HepG2 (cell line): ENCODE measurements at regions not wholly inside any gene's neighbourhood (a gene's known extent, or its start where the extent isn't known, plus 50 kb on each side); places are given as distances from the start of the nearest gene placed in this dataset.

Source experiments
- CBX5 ChIP-seq: sonication (generic); formaldehyde crosslinking; IDR thresholded peaks from 2 replicates; pipeline ENCODE4 v1.4.0; 2020; ENCODE audit warnings: missing genetic modification reagents, borderline replicate concordance
- FOXO1 ChIP-seq: sonication (generic); formaldehyde crosslinking; IDR thresholded peaks from 2 replicates; pipeline ENCODE4 v1.4.0; 2020; ENCODE audit warnings: missing genetic modification reagents
- GABPA ChIP-seq, 2 experiments: IDR thresholded peaks; 2 replicates each; pipeline ENCODE4 v1.6.1; 2011 to 2016; ENCODE audit warnings: low read depth in 2 of 2, low read length in 1 of 2, missing biosample characterization in 1 of 2, missing genetic modification characterization in 1 of 2
- GABPB1 ChIP-seq: IDR thresholded peaks from 2 replicates; pipeline ENCODE4 v1.6.1; 2016; ENCODE audit warnings: mild to moderate bottlenecking, missing genetic modification reagents, moderate library complexity, missing compliant biosample characterization
- MED13 ChIP-seq: sonication (generic); formaldehyde crosslinking; IDR thresholded peaks from 2 replicates; pipeline ENCODE4 v1.5.0; 2020; ENCODE audit warnings: missing genetic modification reagents
- MIER3 ChIP-seq: IDR thresholded peaks from 2 replicates; pipeline ENCODE4 v1.6.1; 2016; ENCODE audit warnings: missing compliant biosample characterization, borderline replicate concordance
- MTERF4 ChIP-seq: sonication (generic); formaldehyde crosslinking; IDR thresholded peaks from 2 replicates; pipeline ENCODE4 v1.8.0; 2023; ENCODE audit warnings: mild to moderate bottlenecking, missing genetic modification reagents
- POGZ ChIP-seq: sonication (generic); formaldehyde crosslinking; IDR thresholded peaks from 2 replicates; pipeline ENCODE4 v1.4.0; 2020; ENCODE audit warnings: mild to moderate bottlenecking, missing genetic modification reagents
- RARA ChIP-seq: IDR thresholded peaks from 2 replicates; pipeline ENCODE4 v1.6.1; 2016; ENCODE audit warnings: missing genetic modification reagents, missing compliant biosample characterization
- RBAK ChIP-seq: sonication (generic); formaldehyde crosslinking; IDR thresholded peaks from 2 replicates; pipeline ENCODE4 v1.5.1; 2020; ENCODE audit warnings: mild to moderate bottlenecking, missing genetic modification reagents
- RXRB ChIP-seq: IDR thresholded peaks from 2 replicates; pipeline ENCODE4 v1.6.1; 2016; ENCODE audit warnings: borderline replicate concordance, missing genetic modification reagents, missing compliant biosample characterization
- SALL1 ChIP-seq: sonication (generic); formaldehyde crosslinking; IDR thresholded peaks from 2 replicates; pipeline ENCODE4 v1.8.0; 2022; ENCODE audit warnings: mild to moderate bottlenecking, missing genetic modification reagents
- SOX13 ChIP-seq, 3 experiments: fragments of 450-650 bp in 1 of 3; sonication (generic) in 1 of 3; formaldehyde crosslinking in 1 of 3; IDR thresholded peaks in 2 of 3; conservative IDR thresholded peaks in 1 of 3; 2 replicates each; pipeline versions ENCODE4 v1.5.0 to v1.6.1; 2016 to 2020; ENCODE audit warnings: antibody characterized with exemption in 1 of 3, mild to moderate bottlenecking in 1 of 3, missing compliant biosample characterization in 1 of 3, missing genetic modification reagents in 1 of 3, moderate library complexity in 1 of 3
- TRIM24 ChIP-seq: sonication (generic); formaldehyde crosslinking; IDR thresholded peaks from 2 replicates; pipeline ENCODE4 v1.8.0; 2022; ENCODE audit warnings: mild to moderate bottlenecking, missing genetic modification reagents
- WIZ ChIP-seq: sonication (generic); formaldehyde crosslinking; IDR thresholded peaks from 2 replicates; pipeline ENCODE4 v1.5.1; 2020; ENCODE audit warnings: mild to moderate bottlenecking, missing genetic modification reagents
- XRCC5 ChIP-seq: fragments of 200-400 bp; formaldehyde crosslinking; optimal IDR thresholded peaks from 2 replicates; pipeline ENCODE3; 2017; ENCODE audit warnings: mild to moderate bottlenecking, low read length
- ZMYM4 ChIP-seq: sonication (generic); formaldehyde crosslinking; IDR thresholded peaks from 2 replicates; pipeline ENCODE4 v1.8.1; 2023; ENCODE audit warnings: mild to moderate bottlenecking, missing genetic modification reagents
- ZNF12 ChIP-seq: sonication (generic); formaldehyde crosslinking; IDR thresholded peaks from 2 replicates; pipeline ENCODE4 v1.5.0; 2020; ENCODE audit warnings: missing genetic modification reagents
- ZNF121 ChIP-seq: sonication (generic); formaldehyde crosslinking; IDR thresholded peaks from 2 replicates; pipeline ENCODE4 v1.5.0; 2020; ENCODE audit warnings: mild to moderate bottlenecking, missing genetic modification reagents
- ZNF24 ChIP-seq: fragments of 450-650 bp; IDR thresholded peaks from 2 replicates; pipeline ENCODE4 v1.6.1; 2017; ENCODE audit warnings: antibody characterized with exemption, mild to moderate bottlenecking
- ZNF260 ChIP-seq: sonication (generic); formaldehyde crosslinking; IDR thresholded peaks from 2 replicates; pipeline ENCODE4 v1.4.0; 2020; ENCODE audit warnings: missing genetic modification reagents, low read depth, mild to moderate bottlenecking, borderline replicate concordance
- ZNF281 ChIP-seq: sonication (generic); formaldehyde crosslinking; IDR thresholded peaks from 2 replicates; pipeline ENCODE4 v1.4.0; 2020; ENCODE audit warnings: missing genetic modification reagents, borderline replicate concordance
- ZNF605 ChIP-seq: sonication (generic); formaldehyde crosslinking; IDR thresholded peaks from 2 replicates; pipeline ENCODE4 v1.8.0; 2022; ENCODE audit warnings: mild to moderate bottlenecking, missing genetic modification reagents
- ZNF614 ChIP-seq: IDR thresholded peaks from 2 replicates; pipeline ENCODE4 v1.6.1; 2018; ENCODE audit warnings: missing biosample characterization, missing genetic modification reagents, inconsistent platforms, borderline replicate concordance
- ZNF644 ChIP-seq: IDR thresholded peaks from 2 replicates; pipeline ENCODE4 v1.6.1; 2016; ENCODE audit warnings: low read depth
- ZNF792 ChIP-seq: IDR thresholded peaks from 2 replicates; pipeline ENCODE4 v1.6.1; 2016

DNA sequence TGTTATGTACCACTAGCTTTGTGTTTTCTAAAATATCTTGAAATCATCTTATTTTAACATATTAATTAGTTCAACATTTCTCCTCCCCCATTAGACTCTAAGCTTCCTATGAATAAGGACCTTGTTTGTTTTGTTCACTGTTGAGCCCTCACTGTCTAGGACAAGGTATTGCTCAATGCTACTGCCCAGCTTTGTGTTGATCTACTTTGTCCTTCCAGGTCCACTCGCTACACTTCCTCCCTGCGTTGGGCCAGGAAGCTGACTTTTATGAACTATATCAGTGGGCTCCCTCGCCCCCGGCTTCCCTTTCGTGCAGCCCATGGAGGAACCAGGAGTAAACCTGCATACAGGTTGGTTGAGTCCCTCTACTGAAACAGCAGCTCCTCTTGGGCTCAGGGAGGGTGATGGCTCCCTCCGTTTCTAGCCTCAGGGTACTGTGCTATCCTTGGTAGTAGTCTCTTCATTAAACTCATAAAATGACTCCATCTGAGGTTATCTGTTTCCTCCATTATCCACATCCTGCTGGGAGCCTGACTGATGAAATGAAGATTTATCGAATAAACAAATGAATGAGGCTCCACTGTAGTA, 272.5 kb downstream of the CLIC5 start (continued):
- TF ChIP-seq MED13 (CRISPR knock-in tag) (no peak), XRCC5 (peak; percentile 34), ZNF12 (CRISPR knock-in tag) (peak; percentile 22; the same call in 1 of the 2 replicates), MIER3 (peak; percentile 73; the same call in 1 of the 2 replicates), MTERF4 (no peak), SALL1 (peak; percentile 38), RARA (CRISPR knock-in tag) (peak; percentile 30; the same call in 1 of the 2 replicates), ZNF281 (CRISPR knock-in tag) (peak; percentile 77; the same call in 1 of the 2 replicates), ZNF605 (no peak), GABPA (IDR thresholded peaks at IDR 0.05; ENCODE audit: low read depth, low read length) (peak; percentile 56), GABPA (CRISPR knock-in tag; IDR thresholded peaks at IDR 0.05; ENCODE audit: low read depth) (peak; percentile 86), SOX13 (IDR thresholded peaks at IDR 0.05) (no peak), SOX13 (CRISPR knock-in tag; conservative IDR thresholded peaks at IDR 0.05 in 1 of 2, IDR thresholded peaks at IDR 0.05 in 1 of 2) (peak in 1 of 2 experiments; percentile 67; a peak in 2 of 4 replicates), ZNF614 (0 out of 2 replicates have a peak, but pooled peaks have one; percentile 41), RXRB (peak; percentile 48; the same call in 1 of the 2 replicates), POGZ (peak; percentile 59), CBX5 (CRISPR knock-in tag) (peak; percentile 67; the same call in 1 of the 2 replicates), GABPB1 (CRISPR knock-in tag) (peak; percentile 72), ZNF24 (no peak), ZNF121 (peak; percentile 25; the same call in 1 of the 2 replicates), ZNF644 (CRISPR knock-in tag) (peak; percentile 55), FOXO1 (peak; percentile 58; the same call in 1 of the 2 replicates), WIZ (peak; percentile 81; the same call in 1 of the 2 replicates), ZNF260 (CRISPR knock-in tag) (no peak), TRIM24 (CRISPR knock-in tag) (0 out of 2 replicates have a peak, but pooled peaks have one; percentile 39), RBAK (CRISPR knock-in tag) (peak; percentile 67; the same call in 1 of the 2 replicates), ZMYM4 (peak; percentile 58; the same call in 1 of the 2 replicates), ZNF792 (CRISPR knock-in tag) (peak; percentile 62; the same call in 1 of the 2 replicates)
